ENCODE measurements at regions not wholly inside any gene's neighbourhood (a gene's known extent, or its start where the extent isn't known, plus 50 kb on each side); places are given as distances from the start of the nearest gene placed in this dataset.

GRCh38 chr10:53580465-53580864, 807.9 kb upstream of the MBL2 start:
- no peak for TF ChIP-seq CTCF (IDR thresholded peaks at IDR 0.05; ENCODE audit: poor library complexity, severe bottlenecking)
- no peak for TF ChIP-seq POLR2AphosphoS5 (IDR thresholded peaks at IDR 0.05)
- TF ChIP-seq SMC3 (conservative IDR thresholded peaks at IDR 0.05; ENCODE audit: poor library complexity) = no peak
- no peak for TF ChIP-seq REST (IDR thresholded peaks at IDR 0.05; ENCODE audit: borderline replicate concordance)
- TF ChIP-seq TAF1 (IDR thresholded peaks at IDR 0.05; ENCODE audit: low read depth) = no peak
- TF ChIP-seq EZH2 (IDR thresholded peaks at IDR 0.05; ENCODE audit: borderline replicate concordance, insufficient read depth, low read length, poor library complexity, severe bottlenecking) = no peak
